ENCODE measurements at regions not wholly inside any gene's neighbourhood (a gene's known extent, or its start where the extent isn't known, plus 50 kb on each side); places are given as distances from the start of the nearest gene placed in this dataset.

DNA sequence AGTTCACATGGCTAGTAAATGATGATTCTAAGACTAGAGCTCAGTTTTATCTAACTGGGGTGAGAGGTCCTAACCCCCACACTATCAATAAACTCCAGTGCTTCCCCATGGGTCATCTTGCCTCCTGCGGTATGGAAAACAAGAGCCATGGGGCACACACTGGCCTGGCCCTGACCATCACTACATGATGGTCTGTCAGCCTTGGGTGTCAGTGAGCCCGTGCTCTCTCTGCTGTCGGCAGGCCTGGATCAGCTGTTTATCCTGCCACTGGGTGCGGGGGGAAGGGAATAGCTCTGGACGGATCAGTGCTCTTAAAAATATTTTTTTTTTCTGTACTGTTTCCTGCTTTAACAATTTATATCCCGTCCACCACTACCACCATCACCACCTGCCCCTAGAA, 255.0 kb upstream of the ADGRL2 start:
- intact Hi-C loops (cut with DNase I; ENCODE audit: low total_unique reads) = no loop called here
- Histone ChIP-seq H3K27me3 (no peaks in the 10 kb centered on the region), H3K4me3 (no peak overlapping the region), H3K36me3 (no peaks in the 10 kb centered on the region), H3K27ac (no peak overlapping the region), H3K9me3 (no peaks in the 10 kb centered on the region), H3K4me1 (no peaks in the 10 kb centered on the region)
- DNase-seq (ENCODE audit: low spot score in 2 of 2) = no peak
- TF ChIP-seq POLR2AphosphoS5 (IDR thresholded peaks at IDR 0.05) (no peak), POLR2A (IDR thresholded peaks at IDR 0.05) (no peak)
- TF ChIP-seq, protein P1, sequence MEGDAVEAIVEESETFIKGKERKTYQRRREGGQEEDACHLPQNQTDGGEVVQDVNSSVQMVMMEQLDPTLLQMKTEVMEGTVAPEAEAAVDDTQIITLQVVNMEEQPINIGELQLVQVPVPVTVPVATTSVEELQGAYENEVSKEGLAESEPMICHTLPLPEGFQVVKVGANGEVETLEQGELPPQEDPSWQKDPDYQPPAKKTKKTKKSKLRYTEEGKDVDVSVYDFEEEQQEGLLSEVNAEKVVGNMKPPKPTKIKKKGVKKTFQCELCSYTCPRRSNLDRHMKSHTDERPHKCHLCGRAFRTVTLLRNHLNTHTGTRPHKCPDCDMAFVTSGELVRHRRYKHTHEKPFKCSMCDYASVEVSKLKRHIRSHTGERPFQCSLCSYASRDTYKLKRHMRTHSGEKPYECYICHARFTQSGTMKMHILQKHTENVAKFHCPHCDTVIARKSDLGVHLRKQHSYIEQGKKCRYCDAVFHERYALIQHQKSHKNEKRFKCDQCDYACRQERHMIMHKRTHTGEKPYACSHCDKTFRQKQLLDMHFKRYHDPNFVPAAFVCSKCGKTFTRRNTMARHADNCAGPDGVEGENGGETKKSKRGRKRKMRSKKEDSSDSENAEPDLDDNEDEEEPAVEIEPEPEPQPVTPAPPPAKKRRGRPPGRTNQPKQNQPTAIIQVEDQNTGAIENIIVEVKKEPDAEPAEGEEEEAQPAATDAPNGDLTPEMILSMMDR (IDR thresholded peaks at IDR 0.05) = no peak

DNA sequence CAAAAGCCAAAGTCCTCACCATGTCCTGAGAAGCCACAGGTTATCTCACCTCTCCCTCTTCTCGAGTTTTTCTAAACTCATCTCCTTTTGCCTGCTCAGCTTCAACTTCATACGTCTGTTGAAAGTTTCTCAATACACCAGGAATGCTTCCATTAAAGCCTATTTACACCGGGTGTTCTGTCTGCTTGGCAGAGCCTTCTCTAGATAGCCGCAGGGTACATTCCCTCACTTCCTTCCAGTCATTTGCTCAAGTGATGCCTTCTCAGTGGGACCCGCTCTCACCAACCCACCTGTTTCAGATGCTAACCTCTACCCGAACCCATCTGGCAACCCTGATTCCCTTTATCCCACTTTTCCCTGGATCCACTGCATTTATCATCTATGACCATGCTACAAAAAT, 257.0 kb upstream of the ADGRL2 start:
- intact Hi-C loops (cut with DNase I; ENCODE audit: low total_unique reads) = no loop called here

DNA sequence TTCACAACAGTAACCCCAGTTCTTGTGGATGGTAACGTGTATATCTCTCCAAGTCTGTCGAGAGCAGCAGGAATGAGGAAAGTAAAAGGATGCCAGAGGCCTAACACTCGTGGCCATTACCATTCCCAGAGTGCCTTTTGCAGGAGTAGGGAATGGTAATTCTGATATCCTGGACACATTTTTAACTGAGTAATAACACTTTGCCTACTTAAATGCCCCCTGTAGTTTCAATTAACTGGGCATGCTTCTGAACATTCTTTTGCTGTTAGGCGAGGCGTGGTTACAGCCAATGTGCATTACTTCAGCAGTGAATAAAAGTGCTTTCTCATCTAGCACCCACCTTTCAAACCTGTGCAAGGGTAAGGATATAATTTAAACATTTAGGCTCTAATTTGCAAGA, 258.5 kb upstream of the ADGRL2 start:
- Histone ChIP-seq H3K4me3 (no peak overlapping the region), H3K4me1 (no peaks in the 10 kb centered on the region), H3K36me3 (no peaks in the 10 kb centered on the region), H3K27ac (no peak overlapping the region), H3K27me3 (no peaks in the 10 kb centered on the region), H3K9me3 (no peaks in the 10 kb centered on the region)
- DNase-seq (ENCODE audit: low spot score in 2 of 2) = no peak
- intact Hi-C loops (cut with DNase I; ENCODE audit: low total_unique reads) = no loop called here
- TF ChIP-seq POLR2A (IDR thresholded peaks at IDR 0.05) = no peak
- no peak for TF ChIP-seq POLR2AphosphoS5 (IDR thresholded peaks at IDR 0.05)
- TF ChIP-seq, protein P1 (IDR thresholded peaks at IDR 0.05) = no peak

More for the DNA sequence above, 257.0 kb upstream of the ADGRL2 start:
- H3K4me1 ChIP-seq = no peaks in the 10 kb centered on the region
- no peaks in the 10 kb centered on the region for H3K27me3 ChIP-seq
- no peaks in the 10 kb centered on the region for H3K9me3 ChIP-seq
- TF ChIP-seq POLR2A (IDR thresholded peaks at IDR 0.05) (no peak), POLR2AphosphoS5 (IDR thresholded peaks at IDR 0.05) (no peak)
- TF ChIP-seq, protein P1 (IDR thresholded peaks at IDR 0.05) = no peak
- H3K4me3 ChIP-seq = no peak overlapping the region
- no peak overlapping the region for H3K27ac ChIP-seq
- no peaks in the 10 kb centered on the region for H3K36me3 ChIP-seq
- no peak for DNase-seq (ENCODE audit: low spot score in 2 of 2)

DNA sequence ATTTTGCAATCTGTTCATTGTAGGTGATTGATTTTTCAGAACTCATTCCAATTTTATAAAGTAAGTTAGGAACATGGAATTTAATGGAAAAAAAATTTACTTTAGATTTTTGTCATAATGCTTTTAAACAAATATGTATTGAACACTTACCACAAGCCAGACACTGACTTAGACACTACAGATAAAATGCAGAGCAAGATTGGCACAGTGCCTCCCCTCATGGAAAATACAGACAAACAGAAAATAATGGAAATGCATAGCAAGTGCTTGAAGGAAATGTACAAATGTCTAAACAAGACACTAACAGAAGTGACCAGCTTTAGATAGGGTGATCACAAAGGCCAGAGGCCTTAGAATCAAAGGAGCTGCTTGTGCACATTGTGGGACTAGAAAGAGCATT, 260.5 kb upstream of the ADGRL2 start:
- no peaks in the 10 kb centered on the region for H3K9me3 ChIP-seq
- DNase-seq (ENCODE audit: low spot score in 2 of 2) = no peak
- H3K4me1 ChIP-seq = no peaks in the 10 kb centered on the region
- intact Hi-C loops (cut with DNase I; ENCODE audit: low total_unique reads) = no loop called here
- H3K27ac ChIP-seq = no peak overlapping the region
- no peaks in the 10 kb centered on the region for H3K27me3 ChIP-seq
- TF ChIP-seq POLR2AphosphoS5 (IDR thresholded peaks at IDR 0.05) (no peak), POLR2A (IDR thresholded peaks at IDR 0.05) (no peak)
- TF ChIP-seq, protein P1 (IDR thresholded peaks at IDR 0.05) = no peak
- no peak overlapping the region for H3K4me3 ChIP-seq
- no peaks in the 10 kb centered on the region for H3K36me3 ChIP-seq

DNA sequence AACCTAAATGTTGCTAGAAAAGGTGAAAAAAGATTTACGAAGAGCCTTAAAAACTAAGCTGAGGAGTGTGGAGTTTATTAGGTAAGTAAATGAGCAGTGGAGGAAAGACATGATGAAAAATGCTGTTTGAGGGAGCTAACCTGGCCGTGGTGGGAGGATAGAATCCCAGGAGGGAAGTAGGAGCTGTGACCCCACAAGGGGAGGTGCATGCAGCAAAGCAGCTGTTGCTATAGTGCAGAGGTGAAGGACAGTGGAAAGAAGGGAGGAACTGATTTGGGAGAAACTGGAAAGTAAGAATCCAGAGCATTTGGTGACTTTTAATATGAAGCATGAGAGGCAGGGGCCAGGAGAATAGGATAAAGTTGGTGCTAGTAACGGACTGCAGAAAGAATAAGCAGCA, 271.7 kb upstream of the ADGRL2 start:
- TF ChIP-seq, protein P1 (IDR thresholded peaks at IDR 0.05) = no peak
- intact Hi-C loops (cut with DNase I; ENCODE audit: low total_unique reads) = no loop called here
- no peak for DNase-seq (ENCODE audit: low spot score in 2 of 2)

More for the DNA sequence above, 271.7 kb upstream of the ADGRL2 start:
- no peak overlapping the region for H3K4me3 ChIP-seq
- H3K27ac ChIP-seq = no peak overlapping the region
- no peaks in the 10 kb centered on the region for H3K4me1 ChIP-seq
- H3K9me3 ChIP-seq = no peaks in the 10 kb centered on the region
- H3K27me3 ChIP-seq = no peaks in the 10 kb centered on the region
- H3K36me3 ChIP-seq = no peaks in the 10 kb centered on the region

All from breast epithelium (tissue), 4 donors.